GM23338 (cell line): ENCODE measurements at regions not wholly inside any gene's neighbourhood (a gene's known extent, or its start where the extent isn't known, plus 50 kb on each side); places are given as distances from the start of the nearest gene placed in this dataset.

ENCODE experiments used
- ATAC-seq: fragments of 200-7000 bp; cut with Tn5 transposase; 3 replicates; pipeline ENCODE4 v1.9.1; 2020
- DNase-seq: peaks from one replicate; pipeline ENCODE4 v3.0.0-alpha.2; 2015; ENCODE audit warnings: low spot score
- H2AFZ ChIP-seq: fragments of 200-600 bp; sonication (generic); 2 replicates; pipeline ENCODE4 v1.8.0; 2016; ENCODE audit warnings: antibody characterized with exemption, mild to moderate bottlenecking, moderate library complexity
- H3F3A ChIP-seq: fragments of 200-600 bp; sonication (generic); replicated peaks from 2 replicates; pipeline ENCODE4 v1.8.0; 2017; ENCODE audit warnings: antibody characterized with exemption, mixed run types, low read depth
- H3K27ac ChIP-seq: fragments of 200-600 bp; sonication (generic); 2 replicates; pipeline ENCODE4 v1.6.1; 2016; ENCODE audit warnings: low read depth
- H3K27me3 ChIP-seq: fragments of 200-600 bp; sonication (generic); 2 replicates; pipeline ENCODE4 v1.8.0; 2016; ENCODE audit warnings: mild to moderate bottlenecking, mixed run types, moderate library complexity; ENCODE audit not compliant: insufficient read depth
- H3K36me3 ChIP-seq: fragments of 200-600 bp; sonication (generic); 2 replicates; pipeline ENCODE4 v1.8.0; 2016; ENCODE audit warnings: mild to moderate bottlenecking; ENCODE audit not compliant: insufficient read depth
- H3K4me1 ChIP-seq: fragments of 200-600 bp; sonication (generic); 2 replicates; pipeline ENCODE4 v1.8.0; 2016; ENCODE audit warnings: mild to moderate bottlenecking, moderate library complexity; ENCODE audit not compliant: insufficient read depth
- H3K4me2 ChIP-seq: fragments of 200-600 bp; sonication (generic); 2 replicates; pipeline ENCODE4 v1.7.1; 2017; ENCODE audit warnings: mixed run types
- H3K4me3 ChIP-seq: fragments of 200-600 bp; sonication (generic); 2 replicates; pipeline ENCODE4 v1.6.1; 2016; ENCODE audit warnings: mixed run types
- H3K79me2 ChIP-seq: fragments of 200-600 bp; sonication (generic); replicated peaks from 2 replicates; pipeline ENCODE4 v1.8.0; 2017; ENCODE audit warnings: mild to moderate bottlenecking; ENCODE audit not compliant: insufficient read depth
- H3K9me2 ChIP-seq: fragments of 200-600 bp; sonication (generic); 2 replicates; pipeline ENCODE4 v1.8.0; 2017; ENCODE audit not compliant: insufficient read depth
- H4K20me1 ChIP-seq: fragments of 200-600 bp; sonication (generic); replicated peaks from 2 replicates; pipeline ENCODE4 v1.8.0; 2017; ENCODE audit warnings: mild to moderate bottlenecking; ENCODE audit not compliant: insufficient read depth
- H3K27ac Mint-ChIP-seq: 2 replicates; pipeline ENCODE4 v1.8.0; 2020; ENCODE audit warnings: inconsistent platforms, mild to moderate bottlenecking, moderate library complexity, mixed read lengths
- H3K27me3 Mint-ChIP-seq: 3 replicates; pipeline ENCODE4 v1.8.0; 2022; ENCODE audit warnings: low read depth, mild to moderate bottlenecking, moderate library complexity, mixed read lengths, inconsistent platforms; ENCODE audit not compliant: insufficient read depth, poor library complexity
- H3K36me3 Mint-ChIP-seq: 3 replicates; pipeline ENCODE4 v1.8.0; 2021; ENCODE audit warnings: low read depth, mild to moderate bottlenecking, inconsistent platforms, moderate library complexity, mixed read lengths
- H3K4me1 Mint-ChIP-seq: 3 replicates; pipeline ENCODE4 v1.8.0; 2020; ENCODE audit warnings: mild to moderate bottlenecking, inconsistent platforms, mixed read lengths
- H3K4me3 Mint-ChIP-seq: 3 replicates; pipeline ENCODE4 v1.8.0; 2021; ENCODE audit warnings: moderate library complexity, mild to moderate bottlenecking, inconsistent platforms, mixed read lengths
- H3K9me3 Mint-ChIP-seq: 3 replicates; pipeline ENCODE4 v1.8.0; 2020; ENCODE audit warnings: moderate library complexity, mild to moderate bottlenecking, inconsistent platforms, mixed read lengths
- CREB1 ChIP-seq: fragments of 250-450 bp; sonication (Bioruptor Pico); IDR thresholded peaks from 2 replicates; pipeline ENCODE4 v1.5.0; 2020; ENCODE audit warnings: low read depth, mild to moderate bottlenecking, moderate library complexity
- ETS1 ChIP-seq: IDR thresholded peaks from 2 replicates; pipeline ENCODE4 v1.6.1; 2016; ENCODE audit warnings: antibody characterized with exemption
- EZH2 ChIP-seq: fragments of 200-600 bp; sonication (generic); IDR thresholded peaks from one replicate; pipeline ENCODE4 v1.8.0; 2017; ENCODE audit warnings: antibody characterized with exemption, mild to moderate bottlenecking, low read depth; ENCODE audit not compliant: unreplicated experiment
- POLR2AphosphoS5 ChIP-seq: IDR thresholded peaks from 2 replicates; pipeline ENCODE4 v1.6.1; 2016; ENCODE audit warnings: antibody characterized with exemption, low read depth
- REST ChIP-seq: IDR thresholded peaks from one replicate; pipeline ENCODE4 v1.6.1; 2018; ENCODE audit warnings: antibody characterized with exemption; ENCODE audit not compliant: unreplicated experiment
- ZNF462 ChIP-seq: fragments of 250-450 bp; sonication (Bioruptor Pico); IDR thresholded peaks from 2 replicates; pipeline ENCODE4 v1.5.0; 2020; ENCODE audit warnings: mild to moderate bottlenecking, moderate library complexity

GRCh38 chrX:125532411-125533089, 212.9 kb downstream of the TEX13C start (continued):
- TF ChIP-seq ZNF462 (no peak), POLR2AphosphoS5 (no peak)

- no peak for ATAC-seq
- TF ChIP-seq REST: no peak
- no peak for TF ChIP-seq ETS1
- TF ChIP-seq CREB1: no peak
- no peak for TF ChIP-seq EZH2
These were observed 213.7 kb downstream of the TEX13C start for GRCh38 chrX:125533352-125533751.

More at GRCh38 chrX:125533352-125533751, 213.7 kb downstream of the TEX13C start:
- no peak overlapping the region for H3K4me2 ChIP-seq
- H3K27ac ChIP-seq: no peak overlapping the region
- H3K4me3 Mint-ChIP-seq: no peak overlapping the region
- no peaks in the 10 kb centered on the region for H3K27me3 Mint-ChIP-seq
- H2AFZ ChIP-seq: no peak overlapping the region
- no peak for DNase-seq
- no peaks in the 10 kb centered on the region for H3K27me3 ChIP-seq
- H3K27ac Mint-ChIP-seq: no peak overlapping the region
- H3K79me2 ChIP-seq: no peaks in the 10 kb centered on the region
- H3K9me3 Mint-ChIP-seq: no peaks in the 10 kb centered on the region
- H3K4me1 Mint-ChIP-seq: no peaks in the 10 kb centered on the region
- H3K4me1 ChIP-seq: no peaks in the 10 kb centered on the region
- no peaks in the 10 kb centered on the region for H3F3A ChIP-seq
- no peaks in the 10 kb centered on the region for H3K36me3 ChIP-seq
- H3K4me3 ChIP-seq: no peak overlapping the region
- no peaks in the 10 kb centered on the region for H3K9me2 ChIP-seq
- no peaks in the 10 kb centered on the region; the same call in 2 of the 3 replicates for H3K36me3 Mint-ChIP-seq
- H4K20me1 ChIP-seq: no peaks in the 10 kb centered on the region
